GM18498 (cell line): ENCODE measurements at regions not wholly inside any gene's neighbourhood (a gene's known extent, or its start where the extent isn't known, plus 50 kb on each side); places are given as distances from the start of the nearest gene placed in this dataset.

Experiments used
- ATAC-seq: cut with Tn5 transposase; IDR thresholded peaks from one replicate; pipeline ENCODE4 v1.9.1; 2021; ENCODE audit warnings: mild to moderate bottlenecking, moderate library complexity; ENCODE audit not compliant: unreplicated experiment

- no peak for ATAC-seq
Observed at GRCh38 chr5:142437563-142437962, 112.7 kb upstream of the SPRY4 start.

GRCh38 chr5:142435410-142436115 lies 110.7 kb upstream of the SPRY4 start:
- no peak for ATAC-seq

- ATAC-seq, result no peak
Observed at GRCh38 chr5:142434322-142434612, 109.4 kb upstream of the SPRY4 start.

- no peak for ATAC-seq
Observed at GRCh38 chr5:142433526-142434321, 108.9 kb upstream of the SPRY4 start.

- ATAC-seq, result peak; percentile 52
Observed at GRCh38 chr5:142432961-142433360, 108.1 kb upstream of the SPRY4 start.

GRCh38 chr5:142432369-142432863 lies 107.6 kb upstream of the SPRY4 start:
- ATAC-seq, result peak; percentile 60

GRCh38 chr5:142428773-142429473 lies 104.1 kb upstream of the SPRY4 start:
- ATAC-seq, result no peak

- ATAC-seq, result no peak
Observed at GRCh38 chr5:142428036-142428772, 103.4 kb upstream of the SPRY4 start.

- ATAC-seq, result no peak
Observed at GRCh38 chr5:142427529-142427928, 102.7 kb upstream of the SPRY4 start.

- ATAC-seq, result no peak
Observed at GRCh38 chr5:142427015-142427364, 102.2 kb upstream of the SPRY4 start.

- ATAC-seq, result no peak
Observed at GRCh38 chr5:142426129-142427014, 101.6 kb upstream of the SPRY4 start.

GRCh38 chr5:142425286-142426065 lies 100.7 kb upstream of the SPRY4 start:
- no peak for ATAC-seq

GRCh38 chr5:142422429-142422828 lies 97.6 kb upstream of the SPRY4 start:
- no peak for ATAC-seq

- no peak for ATAC-seq
Observed at GRCh38 chr5:142421621-142422397, 97.0 kb upstream of the SPRY4 start.

GRCh38 chr5:142421228-142421617 lies 96.4 kb upstream of the SPRY4 start:
- no peak for ATAC-seq

- ATAC-seq, result no peak
Observed at GRCh38 chr5:142420561-142421227, 95.9 kb upstream of the SPRY4 start.

GRCh38 chr5:142412581-142412980 lies 87.8 kb upstream of the SPRY4 start:
- no peak for ATAC-seq
